Parathyroid adenoma (tissue), 2 donors: ENCODE measurements at regions not wholly inside any gene's neighbourhood (a gene's known extent, or its start where the extent isn't known, plus 50 kb on each side); places are given as distances from the start of the nearest gene placed in this dataset.
"Not testable (repeated sequence)": the region's sequence is repeated elsewhere in the genome, so short reads cannot be mapped to it uniquely, and the experiment has no call there.

Experiments
- H2AFZ ChIP-seq: fragments of 300-600 bp; sonication (generic); one replicate; pipeline ENCODE4 v1.7.0; 2017; ENCODE audit warnings: antibody characterized with exemption, mild to moderate bottlenecking
- H3K27ac ChIP-seq: fragments of 300-600 bp; sonication (generic); one replicate; pipeline ENCODE4 v1.7.0; 2017
- H3K27me3 ChIP-seq: fragments of 300-600 bp; sonication (generic); one replicate; pipeline ENCODE4 v1.7.0; 2017; ENCODE audit warnings: low read length; ENCODE audit not compliant: control insufficient read depth, insufficient read depth
- H3K36me3 ChIP-seq: fragments of 300-600 bp; sonication (generic); one replicate; pipeline ENCODE4 v1.7.0; 2017; ENCODE audit warnings: low read length; ENCODE audit not compliant: control insufficient read depth, insufficient read depth
- H3K4me1 ChIP-seq: fragments of 300-600 bp; sonication (generic); one replicate; pipeline ENCODE4 v1.7.0; 2017; ENCODE audit warnings: control low read depth
- H3K4me2 ChIP-seq: fragments of 300-600 bp; sonication (generic); one replicate; pipeline ENCODE4 v1.7.0; 2017; ENCODE audit warnings: low read length
- H3K4me3 ChIP-seq: fragments of 300-600 bp; sonication (generic); one replicate; pipeline ENCODE4 v1.7.0; 2017; ENCODE audit warnings: low read depth, low read length
- H3K79me2 ChIP-seq: fragments of 300-600 bp; sonication (generic); one replicate; pipeline ENCODE4 v1.7.0; 2017; ENCODE audit warnings: control low read depth
- H3K9ac ChIP-seq: fragments of 300-600 bp; sonication (generic); one replicate; pipeline ENCODE4 v1.7.0; 2017; ENCODE audit warnings: mild to moderate bottlenecking
- H3K9me3 ChIP-seq: fragments of 300-600 bp; sonication (generic); one replicate; pipeline ENCODE4 v1.7.0; 2017; ENCODE audit warnings: low read length; ENCODE audit not compliant: control insufficient read depth
- CTCF ChIP-seq: fragments of 300-600 bp; sonication (generic); IDR thresholded peaks from one replicate; pipeline ENCODE4 v1.7.0; 2017; ENCODE audit warnings: antibody characterized with exemption, mild to moderate bottlenecking
- donor health status: primary hyperparathyroidism.

GRCh38 chr10:84634636-84635035, 306.2 kb downstream of the CCSER2 start:
- Histone ChIP-seq H3K9ac (no peak overlapping the region), H3K36me3 (no peaks in the 10 kb centered on the region), H3K27me3 (no peaks in the 10 kb centered on the region), H3K4me3 (no peak overlapping the region), H3K4me1 (no peaks in the 10 kb centered on the region), H3K27ac (no peak overlapping the region), H3K9me3 (no peaks in the 10 kb centered on the region), H3K4me2 (no peak overlapping the region), H2AFZ (no peak overlapping the region), H3K79me2 (no peaks in the 10 kb centered on the region)
- TF ChIP-seq CTCF = no peak

- H3K4me2 ChIP-seq, H3K36me3 ChIP-seq, H3K79me2 ChIP-seq, H2AFZ ChIP-seq, H3K4me1 ChIP-seq, H3K27ac ChIP-seq, H3K4me3 ChIP-seq, H3K9me3 ChIP-seq, H3K9ac ChIP-seq, H3K27me3 ChIP-seq: not testable (repeated sequence)
Observed at GRCh38 chr10:84650628-84651027, 322.2 kb downstream of the CCSER2 start.

DNA sequence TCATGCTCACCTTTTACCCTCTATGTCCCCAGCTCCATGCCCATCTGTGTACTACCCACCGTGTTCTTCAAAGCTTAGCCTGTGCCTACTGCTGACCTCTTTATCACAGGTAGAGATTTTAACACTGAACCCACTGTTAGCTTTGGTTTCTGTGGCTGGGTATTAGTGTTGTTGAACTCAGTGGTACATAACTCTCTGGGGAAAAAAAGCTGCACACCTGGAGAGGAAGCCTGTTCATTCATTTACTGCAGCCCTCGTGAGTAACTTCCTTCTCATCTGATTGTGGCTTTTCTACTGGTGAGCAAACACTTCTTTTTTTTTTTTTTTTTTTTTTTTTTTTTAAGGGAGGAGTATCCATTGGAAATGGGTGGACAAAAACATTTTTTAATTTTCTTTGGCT, 326.3 kb downstream of the CCSER2 start:
- no peak overlapping the region for H3K4me3 ChIP-seq
- no peaks in the 10 kb centered on the region for H3K36me3 ChIP-seq
- H2AFZ ChIP-seq = no peak overlapping the region
- no peaks in the 10 kb centered on the region for H3K79me2 ChIP-seq
- no peak overlapping the region for H3K9ac ChIP-seq
- H3K27me3 ChIP-seq = no peaks in the 10 kb centered on the region
- H3K27ac ChIP-seq = no peak overlapping the region
- H3K4me1 ChIP-seq = no peaks in the 10 kb centered on the region
- no peak overlapping the region for H3K4me2 ChIP-seq
- H3K9me3 ChIP-seq = no peaks in the 10 kb centered on the region
- TF ChIP-seq CTCF = no peak

DNA sequence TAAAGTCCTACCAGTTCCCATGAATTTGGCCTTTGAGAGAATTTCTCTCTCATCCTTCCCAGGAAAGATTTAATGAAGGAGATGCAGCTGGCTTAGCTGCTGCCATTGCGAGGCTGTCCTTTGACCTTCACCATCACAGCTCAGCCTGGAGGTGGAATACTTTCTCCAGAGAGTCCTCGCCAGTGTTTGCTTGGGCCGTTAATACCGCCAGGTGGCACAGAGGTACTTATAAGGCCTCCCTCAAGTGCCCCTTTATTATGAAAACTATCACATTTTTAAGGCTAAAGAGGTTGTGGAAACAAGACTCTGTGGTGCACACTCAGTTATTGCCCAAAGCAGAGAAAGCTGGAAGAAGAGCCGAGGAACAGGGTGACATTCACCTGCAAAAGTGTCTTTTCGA, 330.6 kb downstream of the CCSER2 start:
- Histone ChIP-seq H3K9me3 (no peaks in the 10 kb centered on the region), H3K9ac (no peak overlapping the region), H3K4me2 (no peak overlapping the region), H3K79me2 (no peaks in the 10 kb centered on the region), H2AFZ (no peak overlapping the region), H3K36me3 (no peaks in the 10 kb centered on the region), H3K27me3 (no peaks in the 10 kb centered on the region), H3K4me3 (no peak overlapping the region), H3K27ac (no peak overlapping the region), H3K4me1 (no peaks in the 10 kb centered on the region)
- no peak for TF ChIP-seq CTCF

GRCh38 chr10:84659497-84660439, 331.4 kb downstream of the CCSER2 start:
- no peak overlapping the region for H3K9ac ChIP-seq
- H3K27me3 ChIP-seq = no peaks in the 10 kb centered on the region
- no peaks in the 10 kb centered on the region for H3K79me2 ChIP-seq
- no peaks in the 10 kb centered on the region for H3K36me3 ChIP-seq
- no peak overlapping the region for H3K27ac ChIP-seq
- H3K4me3 ChIP-seq = no peak overlapping the region
- TF ChIP-seq CTCF = no peak
- H3K4me2 ChIP-seq = no peak overlapping the region
- H3K9me3 ChIP-seq = no peaks in the 10 kb centered on the region
- no peak overlapping the region for H2AFZ ChIP-seq
- no peaks in the 10 kb centered on the region for H3K4me1 ChIP-seq
